ENCODE measurements at regions not wholly inside any gene's neighbourhood (a gene's known extent, or its start where the extent isn't known, plus 50 kb on each side); places are given as distances from the start of the nearest gene placed in this dataset.

DNA sequence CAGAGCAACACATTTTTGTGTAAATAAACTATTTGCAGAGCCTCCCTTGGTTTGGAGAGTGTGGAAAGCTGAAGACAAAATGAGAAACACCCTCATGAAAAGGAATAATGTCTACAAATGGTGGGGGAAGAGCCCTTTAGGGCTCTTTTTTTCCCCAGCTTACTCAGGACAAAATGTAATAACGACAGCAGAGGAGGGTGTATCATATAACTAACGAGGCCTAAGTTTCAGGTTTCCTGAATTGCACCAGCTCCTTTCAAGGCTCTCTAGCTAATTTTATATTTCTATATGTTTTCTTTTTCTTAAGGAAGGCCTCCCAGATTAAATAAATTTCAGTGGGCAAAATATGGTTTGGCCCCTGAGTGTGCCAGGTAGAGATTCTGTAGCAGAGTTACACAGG is 116.3 kb downstream of the FEM1C start:
- no peak overlapping the region for H3K14ac ChIP-seq (replicated peaks; ENCODE audit: low read depth, low read length)
- H3K4me1 ChIP-seq (ENCODE audit: control insufficient read depth, insufficient read depth, low read length) = peaks cover 11% of the 10 kb centered on the region
- no peak overlapping the region for H2BK5ac ChIP-seq (ENCODE audit: low read depth, low read length, poor library complexity, severe bottlenecking)
- H3K18ac ChIP-seq (ENCODE audit: low read depth, low read length) = no peak overlapping the region
- intact Hi-C loops (cut with micrococcal nuclease) = loop anchor here (5.0 kb wide), 1 partner anchor 114 kb away; the partner anchor contains the start of gene FEM1C
- no peak overlapping the region for H2AK5ac ChIP-seq (ENCODE audit: low read depth, low read length)
- no peaks in the 10 kb centered on the region for H3K27me3 ChIP-seq (ENCODE audit: control insufficient read depth, insufficient read depth, low read length)
- ATAC-seq (ENCODE audit: low read depth) (no peak), DNase-seq (no peak)
- H3K9me1 ChIP-seq (ENCODE audit: insufficient read depth, low read length) = peaks cover 11% of the 10 kb centered on the region; the same call in 1 of the 2 replicates
- H2AFZ ChIP-seq (replicated peaks; ENCODE audit: low read length, poor library complexity) = no peak overlapping the region
- POLR2A ChIA-PET (ENCODE audit: unreplicated experiment) = no interaction called here
- no peak overlapping the region for H3K56ac ChIP-seq (ENCODE audit: extremely low read depth, insufficient read depth, low read length)
- no peaks in the 10 kb centered on the region for H3K36me3 ChIP-seq (ENCODE audit: control insufficient read depth, insufficient read depth, low read length)
- H2AK9ac ChIP-seq (replicated peaks; ENCODE audit: low read depth, low read length, poor library complexity) = no peak overlapping the region
- CTCF ChIA-PET = no interaction called here
- H4K5ac ChIP-seq (ENCODE audit: low read depth, low read length) = no peak overlapping the region
- H3K4me3 ChIP-seq (ENCODE audit: insufficient read depth, low read depth, low read length) = no peak overlapping the region
- no peak overlapping the region for H3K4ac ChIP-seq (ENCODE audit: low read depth, low read length)
- no peak overlapping the region for H4K91ac ChIP-seq (ENCODE audit: insufficient read depth, low read depth, low read length)
- H2BK120ac ChIP-seq (ENCODE audit: low read depth, low read length) = no peak overlapping the region
- in situ Hi-C loops (cut with MboI; ENCODE audit: low sequenced_read_pairs) = no loop called here
- TF ChIP-seq SMC3 (IDR thresholded peaks at IDR 0.05; ENCODE audit: low read depth, low read length) (no peak), CEBPB (IDR thresholded peaks at IDR 0.05; ENCODE audit: low read depth, low read length) (no peak)
- H2BK20ac ChIP-seq (ENCODE audit: low read depth, low read length) = no peak overlapping the region
- no peak overlapping the region for H3K4me2 ChIP-seq (ENCODE audit: low read depth, low read length)
- H3K9ac ChIP-seq (ENCODE audit: low read depth, low read length) = no peak overlapping the region
- H3K9me3 ChIP-seq (ENCODE audit: control insufficient read depth, insufficient read depth, low read length) = no peaks in the 10 kb centered on the region
- H3K27ac ChIP-seq (ENCODE audit: insufficient read depth, low read length) = no peak overlapping the region
- WGBS, 2 experiments (ENCODE audit: extremely low coverage in 2 of 2, insufficient read length in 1 of 2) = no CpG with 5 or more reads among the region's 2 CpGs
- H3K79me1 ChIP-seq (ENCODE audit: low read depth in 1 of 2, low read length in 2 of 2) = no peaks in the 10 kb centered on the region
- dilution Hi-C loops (cut with HindIII; ENCODE audit: low sequenced_read_pairs, unreplicated experiment) = no loop called here
- no TSS peak for BruUV-seq (replicated peaks)
- no peaks in the 10 kb centered on the region for H4K20me1 ChIP-seq (ENCODE audit: insufficient read depth, low read length)
- no peak overlapping the region for H3K23ac ChIP-seq (ENCODE audit: low read depth, low read length)
- H4K8ac ChIP-seq (ENCODE audit: low read depth in 2 of 2, low read length in 2 of 2) = no peak overlapping the region
- H2BK15ac ChIP-seq (ENCODE audit: low read depth, low read length) = no peak overlapping the region

All from IMR-90 (cell line).